Skin epidermis (tissue), 12 donors: ENCODE measurements at regions not wholly inside any gene's neighbourhood (a gene's known extent, or its start where the extent isn't known, plus 50 kb on each side); places are given as distances from the start of the nearest gene placed in this dataset.

Experiments
- H3K27ac ChIP-seq, 21 experiments: fragments of 200-600 bp; sonication (generic) in 11 of 21; one replicate each; pipeline ENCODE4 v1.5.0; 2020; ENCODE audit warnings: mild to moderate bottlenecking in 3 of 21, inconsistent platforms in 2 of 21, moderate library complexity in 2 of 21
- H3K4me3 ChIP-seq, 7 experiments: fragments of 200-600 bp; sonication (generic) in 2 of 7; one replicate each; pipeline ENCODE4 v1.5.0; 2020; ENCODE audit warnings: inconsistent platforms in 2 of 7, mild to moderate bottlenecking in 2 of 7, moderate library complexity in 1 of 7

DNA sequence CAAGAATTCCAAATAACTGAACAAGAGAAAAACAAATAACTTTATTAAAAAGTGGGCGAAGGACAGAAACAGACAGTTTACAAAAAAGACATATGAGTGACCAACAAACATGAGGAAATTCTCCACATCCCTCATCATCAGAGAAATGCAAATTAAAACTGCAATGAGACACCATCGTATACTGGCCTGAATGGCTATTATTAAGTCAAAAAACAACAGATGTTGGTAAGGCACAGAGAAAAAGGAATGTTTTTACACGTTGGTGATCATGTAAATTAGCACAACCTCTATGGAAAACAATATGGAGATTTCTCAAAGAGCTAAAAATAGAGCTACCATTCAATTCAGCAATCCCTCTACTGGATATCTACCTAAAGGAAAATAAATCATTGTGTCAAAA, 1260.4 kb upstream of the ALCAM start:
- no peak overlapping the region for H3K4me3 ChIP-seq
- H3K27ac ChIP-seq = no peak overlapping the region

DNA sequence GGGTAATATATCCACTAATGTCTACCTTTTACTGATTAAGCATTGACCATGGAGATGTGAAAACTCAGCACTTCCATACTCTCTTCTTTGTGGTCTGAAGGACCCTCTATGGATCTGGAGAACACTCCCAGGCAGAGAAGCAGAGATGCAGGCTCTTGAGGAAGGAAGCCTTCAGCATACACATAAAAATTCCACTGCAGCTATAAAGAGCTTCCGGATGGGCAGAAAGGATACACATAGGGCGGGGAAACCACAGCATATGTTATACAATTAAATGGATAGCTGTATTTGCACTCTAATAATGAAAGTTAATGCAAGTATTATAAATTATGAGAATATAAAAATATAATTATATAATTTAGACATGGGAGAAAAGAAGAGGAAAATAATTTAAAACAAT, 1258.2 kb upstream of the ALCAM start:
- H3K27ac ChIP-seq = no peak overlapping the region
- H3K4me3 ChIP-seq = no peak overlapping the region

DNA sequence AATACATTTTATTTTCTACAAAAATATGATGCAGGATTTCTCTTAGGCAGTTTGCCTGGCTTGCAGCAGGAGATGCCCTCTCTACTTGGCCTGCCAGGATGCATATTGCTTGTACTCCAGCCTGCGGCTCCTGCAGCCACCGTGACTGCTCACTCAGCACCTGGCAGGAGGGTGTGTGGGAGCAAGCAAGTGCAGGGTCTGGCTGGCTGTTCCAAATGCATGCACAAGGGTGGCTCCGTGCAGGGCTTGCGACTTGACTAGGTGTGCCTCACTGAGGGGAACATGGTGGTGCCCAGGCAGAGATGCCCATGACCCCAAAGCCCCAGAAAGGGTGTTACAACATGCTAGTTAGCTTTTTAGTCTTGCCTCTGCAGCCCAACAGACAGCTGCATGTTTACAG, 1240.2 kb upstream of the ALCAM start:
- H3K27ac ChIP-seq = no peak overlapping the region

DNA sequence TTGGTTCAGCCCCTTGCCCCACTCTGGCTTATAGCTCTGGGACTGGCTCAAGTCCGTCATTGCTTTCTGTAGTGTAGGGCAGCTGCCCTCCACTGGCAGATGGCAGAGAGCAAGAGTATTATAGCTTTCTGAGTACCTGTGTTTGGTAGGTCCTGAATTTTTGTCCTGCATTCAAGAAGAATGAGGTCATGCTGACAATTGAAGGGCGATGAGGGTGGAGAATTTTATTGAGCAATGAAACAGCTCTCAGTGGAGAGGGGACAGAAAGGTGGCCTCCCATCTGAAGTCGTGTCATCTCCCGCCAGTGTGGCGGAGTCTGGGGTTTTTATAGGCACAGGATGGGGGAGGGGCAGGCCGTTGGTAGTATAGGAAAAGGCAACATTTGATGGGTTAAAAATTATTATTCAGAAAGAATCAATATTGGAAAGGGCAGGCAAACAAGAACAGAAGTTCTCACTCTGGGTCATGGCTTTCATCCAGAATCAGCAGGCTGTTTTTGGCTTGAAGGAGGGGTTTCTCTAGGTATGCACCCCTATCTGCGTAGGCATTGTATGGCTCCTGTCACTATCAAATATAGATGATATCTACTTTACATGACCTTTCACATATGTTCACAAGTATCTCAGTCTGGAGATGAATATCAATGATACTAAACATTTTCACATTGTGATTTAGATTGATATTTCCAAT, 1239.7 kb upstream of the ALCAM start:
- H3K4me3 ChIP-seq = no peak overlapping the region
- no peak overlapping the region for H3K27ac ChIP-seq

More for the DNA sequence above, 1240.2 kb upstream of the ALCAM start:
- H3K4me3 ChIP-seq = no peak overlapping the region

DNA sequence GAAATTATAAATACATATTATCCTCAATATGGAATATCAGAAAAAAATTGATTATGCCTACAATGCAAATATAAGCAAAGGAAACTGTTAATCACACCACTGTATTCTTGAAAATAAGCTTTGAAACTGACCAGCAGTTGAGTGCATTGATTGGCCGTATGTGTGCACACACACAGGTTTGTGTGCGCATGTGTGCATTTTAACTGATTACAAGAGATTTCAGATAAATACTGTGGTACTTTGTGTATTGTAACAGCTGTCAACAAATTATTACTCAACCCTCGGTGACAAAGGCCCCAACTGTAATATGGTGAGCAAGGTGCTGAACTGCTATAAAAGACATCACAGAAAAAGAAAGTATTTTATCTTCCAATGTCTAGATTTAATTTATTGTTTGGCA, 1238.9 kb upstream of the ALCAM start:
- no peak overlapping the region for H3K27ac ChIP-seq
- no peak overlapping the region for H3K4me3 ChIP-seq

DNA sequence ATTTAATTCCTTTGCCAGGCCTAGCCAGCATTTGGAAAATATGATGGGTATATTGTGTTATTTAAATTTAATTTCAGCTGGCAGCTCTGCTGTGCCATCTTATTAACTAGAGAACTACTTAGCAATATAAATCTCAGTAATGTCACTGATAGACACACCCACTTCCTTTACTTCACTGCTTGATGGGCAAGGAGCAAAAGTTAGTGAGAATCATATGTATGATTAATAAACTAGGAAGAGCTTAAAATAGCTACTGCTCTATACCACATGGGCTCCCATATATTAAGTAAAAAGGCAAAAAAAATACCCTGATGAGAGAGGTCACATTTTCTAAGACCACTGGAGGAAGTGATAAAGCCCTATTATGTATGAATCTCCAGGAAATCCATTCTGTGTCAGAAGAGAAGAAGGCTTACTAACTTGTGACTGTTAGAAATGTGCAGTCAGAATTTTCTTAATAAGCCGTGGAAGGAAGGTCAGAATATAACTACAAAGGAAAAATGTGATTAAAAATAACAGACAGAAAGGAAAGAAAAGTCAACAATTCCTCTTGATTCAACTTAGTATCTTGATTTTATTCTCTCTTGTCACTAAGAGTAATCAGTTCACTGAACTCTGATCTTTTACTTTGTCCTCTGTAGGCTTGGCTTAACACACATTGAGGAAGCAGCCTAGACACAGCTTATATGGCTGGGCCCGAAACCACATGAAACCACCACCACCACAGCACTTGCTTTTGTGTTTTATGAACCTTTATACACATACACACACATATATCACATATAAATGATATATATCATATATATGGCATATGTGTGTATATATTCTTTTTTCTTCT, 1233.9 kb upstream of the ALCAM start:
- no peak overlapping the region for H3K27ac ChIP-seq

DNA sequence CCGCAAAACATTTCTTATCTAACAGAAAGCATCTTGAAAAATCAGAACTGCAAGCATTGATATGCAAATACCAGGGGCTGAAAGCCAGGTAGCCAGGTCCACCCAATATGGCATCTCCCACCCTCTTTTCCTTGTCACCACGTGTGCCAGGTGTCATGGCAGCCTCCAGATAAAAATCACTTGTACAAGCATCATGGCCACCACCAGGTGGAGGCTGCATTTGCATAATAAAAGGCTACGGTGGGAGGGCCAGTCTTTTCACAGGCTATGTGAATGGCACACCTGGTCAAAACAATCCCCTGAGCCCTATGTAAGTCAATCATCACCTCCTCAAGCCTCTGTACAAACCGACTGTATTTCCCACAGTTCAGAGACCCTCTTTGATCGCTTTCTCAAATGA, 1233.1 kb upstream of the ALCAM start:
- Histone ChIP-seq H3K27ac (no peak overlapping the region), H3K4me3 (no peak overlapping the region)

More for the DNA sequence above, 1233.9 kb upstream of the ALCAM start:
- no peak overlapping the region for H3K4me3 ChIP-seq

DNA sequence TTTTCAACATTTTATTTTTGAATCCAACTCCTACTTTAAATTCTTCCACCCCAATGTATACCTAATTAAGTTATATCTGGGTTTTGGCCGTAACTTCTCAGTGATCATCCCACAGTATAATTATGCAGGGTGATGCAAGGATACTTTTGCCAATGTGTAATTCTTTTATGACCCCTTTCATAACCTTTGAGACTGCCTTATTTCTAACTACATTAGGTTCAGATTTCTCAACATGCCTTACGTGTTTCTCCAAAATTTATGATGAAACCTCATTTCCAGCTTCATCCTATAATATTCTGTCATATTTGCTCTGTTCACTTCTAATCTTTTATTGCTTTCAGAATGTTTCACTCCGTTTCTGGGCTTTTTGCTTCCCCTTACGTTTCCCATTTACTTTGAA, 1229.6 kb upstream of the ALCAM start:
- Histone ChIP-seq H3K4me3 (no peak overlapping the region), H3K27ac (no peak overlapping the region)

DNA sequence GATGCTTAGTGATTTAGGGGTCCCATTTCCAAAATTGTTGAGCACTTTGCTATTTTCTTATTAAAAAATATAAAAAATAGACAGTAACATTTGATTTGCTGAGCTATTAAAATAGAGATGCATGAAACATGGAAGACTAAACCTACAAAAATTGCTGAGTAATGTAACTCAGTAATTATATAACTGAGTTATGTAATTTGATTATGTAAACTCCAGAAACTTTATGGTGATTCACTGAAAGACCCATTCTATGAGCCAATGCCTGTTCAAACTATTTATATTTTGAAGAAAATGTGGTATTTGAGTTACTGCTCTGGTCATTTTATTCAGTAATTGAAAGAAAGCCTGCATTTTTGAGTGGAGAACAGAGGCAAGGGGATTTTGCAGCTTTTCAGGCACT, 1221.5 kb upstream of the ALCAM start:
- Histone ChIP-seq H3K27ac (no peak overlapping the region), H3K4me3 (no peak overlapping the region)

DNA sequence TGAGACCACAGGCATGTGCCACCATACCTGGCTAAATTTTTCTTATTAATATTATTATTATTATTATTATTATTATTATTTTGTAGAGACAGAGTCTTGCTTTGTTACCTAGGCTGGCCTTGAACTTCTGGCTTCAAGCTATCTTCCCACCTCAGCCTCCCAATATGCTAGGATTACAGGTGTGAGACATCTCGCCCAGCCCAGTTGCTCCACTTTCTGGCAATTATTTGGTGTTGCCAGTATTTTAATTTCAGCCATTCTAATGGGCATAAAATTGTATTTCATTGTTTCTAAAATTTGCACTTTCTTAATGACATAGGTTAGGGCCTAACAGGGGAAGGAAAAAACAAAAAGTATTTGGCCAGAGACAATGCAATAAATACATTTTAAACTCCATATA, 1217.6 kb upstream of the ALCAM start:
- no peak overlapping the region for H3K4me3 ChIP-seq
- H3K27ac ChIP-seq = no peak overlapping the region

DNA sequence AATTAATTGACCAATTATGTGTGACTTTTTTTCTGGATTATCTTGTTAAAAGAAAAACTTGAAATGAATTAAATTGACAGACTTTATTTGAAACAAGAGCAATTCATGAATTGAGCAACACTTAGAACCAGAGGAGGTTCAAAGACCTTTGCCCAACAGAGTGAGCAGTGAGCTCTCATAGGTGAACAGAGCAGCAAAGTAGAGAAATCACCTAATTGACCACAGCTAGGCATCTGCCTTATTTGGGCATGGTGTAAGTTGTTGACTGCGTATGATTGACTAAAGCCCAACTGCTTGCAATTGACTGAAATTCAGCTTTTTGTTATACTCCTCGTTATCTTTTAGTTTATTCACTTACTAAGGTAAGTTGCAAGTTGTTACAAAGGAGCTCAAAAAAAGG, 1216.0 kb upstream of the ALCAM start:
- Histone ChIP-seq H3K4me3 (no peak overlapping the region), H3K27ac (no peak overlapping the region)

DNA sequence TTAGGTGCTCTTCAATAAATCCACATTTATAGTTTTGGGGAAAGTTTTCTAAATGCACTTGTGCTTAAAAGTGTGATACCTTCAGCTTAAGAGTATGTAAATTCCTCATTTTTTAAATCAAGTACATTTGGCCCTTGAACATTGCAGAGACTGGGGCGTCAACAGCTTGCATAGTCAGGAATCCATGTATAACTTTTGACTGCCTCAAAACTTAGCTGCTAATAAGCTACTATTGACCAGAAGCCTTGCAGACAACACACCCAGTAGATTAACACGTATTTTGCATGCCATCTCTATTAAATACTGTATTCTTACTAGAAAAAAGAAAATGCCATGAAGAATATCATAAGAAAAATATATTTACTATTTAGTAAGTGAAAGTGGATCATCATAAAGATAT, 1211.8 kb upstream of the ALCAM start:
- Histone ChIP-seq H3K4me3 (no peak overlapping the region), H3K27ac (no peak overlapping the region)

DNA sequence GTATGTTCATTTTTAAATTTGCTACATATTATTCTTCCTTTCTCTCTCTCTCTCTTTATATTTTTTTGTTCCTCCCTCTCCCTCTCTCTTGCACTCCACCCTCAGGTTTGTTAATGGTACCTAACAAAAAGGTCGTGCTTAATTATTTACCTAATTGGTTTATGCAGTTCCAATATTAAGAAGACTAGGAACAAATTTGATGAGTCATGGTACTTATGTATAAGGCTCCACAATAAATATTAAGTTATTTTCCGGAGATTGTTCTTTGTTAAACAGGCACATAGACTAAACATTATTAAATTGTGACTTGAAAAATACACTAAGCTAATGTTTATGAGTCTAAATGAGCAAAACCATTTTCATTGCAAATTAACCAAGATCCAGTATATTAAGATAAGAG, 1200.8 kb upstream of the ALCAM start:
- Histone ChIP-seq H3K27ac (no peak overlapping the region), H3K4me3 (no peak overlapping the region)

DNA sequence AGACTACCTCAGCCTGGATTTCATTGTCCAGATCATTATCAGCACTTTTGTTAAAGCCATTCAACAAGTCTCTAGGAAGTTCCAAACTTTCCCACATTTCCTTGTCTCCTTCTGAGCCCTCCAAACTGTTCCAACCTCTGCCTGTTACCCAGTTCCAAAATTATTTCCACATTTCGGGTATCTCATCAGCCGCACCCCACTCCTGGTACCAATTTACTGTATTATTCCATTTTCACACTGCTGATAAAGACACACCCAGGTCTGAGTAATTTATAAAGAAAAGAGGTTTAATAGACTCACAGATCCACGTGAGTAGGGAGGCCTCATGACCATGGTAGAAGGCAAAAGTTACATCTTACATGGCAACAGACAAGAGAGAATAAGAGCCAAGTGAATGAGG, 1198.3 kb upstream of the ALCAM start:
- no peak overlapping the region for H3K27ac ChIP-seq
- H3K4me3 ChIP-seq = no peak overlapping the region

DNA sequence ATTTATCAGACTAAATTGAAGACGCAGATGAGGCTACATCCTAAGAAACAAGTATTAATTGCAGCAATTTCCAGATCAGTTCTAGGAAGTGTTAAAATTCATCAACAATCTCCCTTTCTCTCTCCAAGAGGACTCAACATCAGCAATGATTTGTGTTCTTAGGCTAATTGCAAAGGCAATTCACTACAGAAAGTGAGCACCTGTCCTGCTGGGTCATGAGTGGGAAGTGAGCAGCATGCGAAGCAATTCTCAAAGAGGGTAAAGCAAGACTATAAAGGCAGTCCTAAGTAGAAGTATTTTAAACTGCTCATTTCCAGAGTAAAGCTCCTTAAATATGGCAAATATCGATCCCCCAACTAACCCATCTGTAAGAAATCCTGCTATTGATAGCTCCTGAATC, 1191.0 kb upstream of the ALCAM start:
- no peak overlapping the region for H3K4me3 ChIP-seq
- no peak overlapping the region for H3K27ac ChIP-seq

DNA sequence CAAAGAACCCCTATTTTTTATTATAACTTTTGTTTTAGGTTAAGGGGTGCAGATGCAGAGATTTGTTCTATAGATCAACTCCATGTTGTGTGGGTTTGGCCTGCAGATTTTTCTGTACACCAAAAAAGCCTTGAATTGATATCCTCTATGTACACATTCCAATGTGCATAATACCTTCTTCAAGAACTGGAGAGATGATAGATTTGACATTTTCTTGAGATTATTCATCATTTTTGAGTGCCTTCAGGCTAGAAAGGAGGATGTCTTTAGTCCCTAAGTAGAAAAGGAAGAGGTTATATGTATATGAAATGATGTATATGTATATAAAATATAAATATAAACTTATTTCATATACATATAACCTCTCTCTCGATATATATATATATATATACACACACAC, 1190.0 kb upstream of the ALCAM start:
- H3K4me3 ChIP-seq = no peak overlapping the region

DNA sequence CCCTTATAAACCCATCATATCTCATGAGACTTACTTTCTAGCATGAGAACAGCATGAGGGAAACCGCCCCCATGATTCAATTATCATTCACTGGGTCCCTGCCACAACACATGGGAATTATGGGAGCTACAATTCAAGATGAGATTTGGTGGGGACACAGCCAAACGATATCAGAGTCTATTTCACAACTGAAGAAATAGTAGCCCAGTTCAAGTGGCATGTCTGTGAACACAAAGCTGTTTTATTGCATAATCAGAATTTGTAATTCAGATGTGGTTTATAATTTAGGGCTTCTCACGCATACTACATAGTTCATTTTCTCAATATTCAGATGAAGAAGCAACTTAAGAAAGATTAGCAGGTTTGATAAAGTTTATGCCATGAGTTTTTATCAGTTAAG, 1188.0 kb upstream of the ALCAM start:
- Histone ChIP-seq H3K27ac (no peak overlapping the region), H3K4me3 (no peak overlapping the region)

More for the DNA sequence above, 1190.0 kb upstream of the ALCAM start:
- H3K27ac ChIP-seq = no peak overlapping the region

DNA sequence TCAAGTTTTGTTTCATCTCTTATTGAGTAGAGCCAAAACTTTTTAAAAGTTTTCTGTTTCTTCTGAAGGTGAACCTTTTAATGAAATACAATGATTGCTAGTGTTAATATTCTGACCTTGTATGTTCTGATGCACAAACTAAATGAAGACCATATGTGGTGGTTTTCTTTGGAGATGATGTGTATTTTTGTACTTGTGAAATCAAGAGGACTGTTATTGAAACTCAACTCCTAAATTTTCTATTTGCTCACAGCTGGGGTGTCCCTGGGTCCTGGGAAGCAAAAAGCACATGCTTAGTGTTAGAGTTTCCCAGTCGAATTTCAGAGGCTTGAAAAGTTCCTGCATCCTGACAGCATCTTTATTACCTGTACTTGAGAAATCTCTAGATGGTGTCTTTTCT, 1185.8 kb upstream of the ALCAM start:
- no peak overlapping the region for H3K4me3 ChIP-seq
- H3K27ac ChIP-seq = no peak overlapping the region

DNA sequence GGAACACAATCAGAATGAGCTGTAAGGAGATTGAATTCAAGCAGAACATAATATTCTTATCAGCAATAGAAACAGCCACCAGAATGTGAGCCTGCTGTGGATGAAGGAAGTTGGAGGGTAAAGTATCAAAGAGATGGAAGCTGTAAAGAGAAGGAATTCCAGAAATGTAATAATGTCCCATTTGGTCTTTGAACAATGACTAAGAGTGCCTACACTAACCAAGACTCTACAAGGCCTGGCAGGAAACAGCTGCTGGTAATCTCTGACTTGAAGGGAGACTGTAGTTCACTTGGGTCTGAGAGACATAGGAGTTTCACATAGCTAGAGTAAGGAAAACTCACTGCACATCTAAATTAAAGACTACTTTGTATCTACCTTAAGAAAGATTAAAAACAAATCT, 1176.0 kb upstream of the ALCAM start:
- H3K27ac ChIP-seq = no peak overlapping the region
- no peak overlapping the region for H3K4me3 ChIP-seq

DNA sequence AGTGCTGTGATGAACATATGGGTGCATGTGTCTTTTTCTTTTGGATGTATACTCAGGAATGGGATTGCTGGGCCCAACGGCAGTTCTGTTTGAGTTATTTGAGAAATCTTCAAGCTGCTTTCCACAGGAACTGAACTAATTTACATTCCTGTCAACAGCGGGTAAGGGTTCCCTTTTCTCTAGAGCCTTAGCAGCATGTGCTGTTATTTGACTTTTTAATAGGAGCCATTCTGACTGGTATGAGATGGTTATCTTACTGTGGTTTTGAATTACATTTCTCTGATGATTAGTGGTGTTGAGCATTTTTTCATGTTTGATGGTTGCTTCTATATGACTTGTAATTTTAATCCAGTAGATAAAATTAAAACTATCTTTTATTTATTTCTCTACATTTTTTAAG, 1168.6 kb upstream of the ALCAM start:
- no peak overlapping the region for H3K4me3 ChIP-seq
- H3K27ac ChIP-seq = no peak overlapping the region

DNA sequence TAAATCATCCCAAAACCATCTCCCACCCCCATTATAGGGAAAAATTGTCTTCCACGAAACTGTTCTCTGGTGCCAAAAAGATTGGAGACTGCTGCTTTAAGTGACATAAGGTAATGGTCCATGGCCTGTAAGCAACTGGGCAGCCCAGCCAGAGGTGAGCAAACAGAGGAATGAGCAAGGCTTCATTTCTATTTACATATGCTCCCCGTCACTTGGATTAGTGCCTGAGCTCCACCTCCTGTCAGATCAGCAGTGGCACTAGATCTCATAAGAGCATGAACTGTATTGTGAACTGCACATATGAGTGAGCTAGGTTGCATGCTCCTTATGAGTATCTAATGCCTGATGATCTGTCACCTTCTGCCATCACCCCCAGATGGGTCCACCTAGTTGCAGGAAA, 1159.8 kb upstream of the ALCAM start:
- Histone ChIP-seq H3K4me3 (no peak overlapping the region), H3K27ac (no peak overlapping the region)

DNA sequence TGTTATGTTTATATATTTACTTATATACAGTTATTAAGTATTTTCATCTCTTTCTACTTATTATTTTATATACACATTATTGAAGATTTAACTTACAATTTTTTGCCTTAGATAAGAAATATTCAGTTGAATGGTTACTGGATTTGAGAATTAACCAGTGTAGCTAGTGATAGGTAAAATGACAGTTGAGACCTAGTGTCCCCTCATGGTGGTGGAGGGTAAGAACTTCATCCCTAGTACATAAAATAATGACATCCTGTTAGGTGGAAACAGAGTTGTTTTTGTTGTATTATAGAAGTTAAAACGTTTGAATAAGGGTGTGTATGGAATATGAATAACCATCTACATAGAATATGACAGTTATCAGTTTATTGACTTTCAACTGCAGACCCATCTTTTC, 1152.4 kb upstream of the ALCAM start:
- no peak overlapping the region for H3K4me3 ChIP-seq

More for the DNA sequence above, 1152.4 kb upstream of the ALCAM start:
- no peak overlapping the region for H3K27ac ChIP-seq
